Activated naive CD4-positive, alpha-beta T cell treated with anti-CD3 and anti-CD28 coated beads for 36 hours (primary cell): ENCODE measurements at regions not wholly inside any gene's neighbourhood (a gene's known extent, or its start where the extent isn't known, plus 50 kb on each side); places are given as distances from the start of the nearest gene placed in this dataset.
"Not testable (repeated sequence)": the region's sequence is repeated elsewhere in the genome, so short reads cannot be mapped to it uniquely, and the experiment has no call there.

Source experiments
- CTCF ChIA-PET: fragments of 350-600 bp; sonication (Branson Sonifier 250); formaldehyde crosslinking; loops from one replicate; lab custom pipeline; 2021; ENCODE audit warnings: antibody characterized with exemption; lab: Charles Lee
- DNase-seq: peaks from one replicate; pipeline ENCODE4 v3.0.0-alpha.2; 2020
- H3K27ac Mint-ChIP-seq: one replicate; pipeline ENCODE4 v1.8.0; 2021; ENCODE audit warnings: mild to moderate bottlenecking, mixed read lengths
- H3K27me3 Mint-ChIP-seq: one replicate; pipeline ENCODE4 v1.8.0; 2021; ENCODE audit warnings: low read depth, mixed read lengths
- H3K36me3 Mint-ChIP-seq: one replicate; pipeline ENCODE4 v1.8.0; 2021; ENCODE audit warnings: low read depth, mixed read lengths
- H3K4me1 Mint-ChIP-seq: one replicate; pipeline ENCODE4 v1.8.0; 2021; ENCODE audit warnings: low read depth, mixed read lengths
- H3K4me3 Mint-ChIP-seq: one replicate; pipeline ENCODE4 v1.8.0; 2021; ENCODE audit warnings: mild to moderate bottlenecking, moderate library complexity, mixed read lengths
- H3K9me3 Mint-ChIP-seq: one replicate; pipeline ENCODE4 v1.8.0; 2021; ENCODE audit warnings: mixed read lengths
- intact Hi-C: fragments of 100-400 bp; cut with micrococcal nuclease; formaldehyde crosslinking; loops from one replicate; pipeline ENCODE4 v1.15.1; 2023

DNA sequence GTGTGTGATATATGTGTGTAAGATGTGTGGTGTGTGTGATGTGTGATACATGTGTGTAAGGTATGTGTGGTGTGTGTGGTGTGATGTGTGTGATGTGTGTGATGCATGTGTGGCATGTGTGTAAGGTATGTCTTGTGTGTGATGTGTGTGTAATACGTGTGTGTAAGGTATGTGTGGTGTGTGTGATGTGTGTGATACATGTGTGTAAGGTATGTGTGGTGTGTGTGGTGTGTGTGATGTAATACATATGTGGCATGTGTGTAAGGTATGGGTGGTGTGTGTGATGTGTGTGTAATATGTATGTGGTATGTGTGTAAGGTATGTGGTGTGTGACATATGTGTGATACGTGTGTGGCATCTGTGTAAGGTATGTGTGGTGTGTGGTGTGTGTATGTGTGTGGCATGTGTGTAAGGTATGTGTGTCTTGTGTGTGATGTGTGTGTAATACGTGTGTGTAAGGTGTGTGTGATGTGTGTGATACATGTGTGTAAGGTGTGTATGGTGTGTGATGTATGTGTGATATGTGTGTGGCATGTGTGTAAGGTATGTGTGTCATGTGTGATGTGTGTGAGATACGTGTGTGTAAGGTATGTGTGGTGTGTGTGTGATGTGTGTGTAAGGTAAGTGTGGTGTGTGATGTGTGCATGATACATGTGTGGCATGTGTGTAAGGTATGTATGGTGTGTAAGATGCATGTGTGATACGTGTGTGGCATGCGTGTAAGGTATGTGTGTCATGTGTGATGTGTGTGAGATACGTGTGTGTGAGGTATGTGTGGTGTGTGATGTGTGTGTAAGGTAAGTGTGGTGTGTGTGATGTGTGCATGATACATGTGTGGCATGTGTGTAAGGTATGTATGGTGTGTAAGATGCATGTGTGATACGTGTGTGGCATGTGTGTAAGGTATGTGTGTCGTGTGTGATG, 126.9 kb downstream of the COPS8 start:
- intact Hi-C loops, H3K36me3 Mint-ChIP-seq, DNase-seq, H3K4me1 Mint-ChIP-seq, H3K9me3 Mint-ChIP-seq, H3K27me3 Mint-ChIP-seq, H3K27ac Mint-ChIP-seq, H3K4me3 Mint-ChIP-seq, CTCF ChIA-PET: not testable (repeated sequence)

DNA sequence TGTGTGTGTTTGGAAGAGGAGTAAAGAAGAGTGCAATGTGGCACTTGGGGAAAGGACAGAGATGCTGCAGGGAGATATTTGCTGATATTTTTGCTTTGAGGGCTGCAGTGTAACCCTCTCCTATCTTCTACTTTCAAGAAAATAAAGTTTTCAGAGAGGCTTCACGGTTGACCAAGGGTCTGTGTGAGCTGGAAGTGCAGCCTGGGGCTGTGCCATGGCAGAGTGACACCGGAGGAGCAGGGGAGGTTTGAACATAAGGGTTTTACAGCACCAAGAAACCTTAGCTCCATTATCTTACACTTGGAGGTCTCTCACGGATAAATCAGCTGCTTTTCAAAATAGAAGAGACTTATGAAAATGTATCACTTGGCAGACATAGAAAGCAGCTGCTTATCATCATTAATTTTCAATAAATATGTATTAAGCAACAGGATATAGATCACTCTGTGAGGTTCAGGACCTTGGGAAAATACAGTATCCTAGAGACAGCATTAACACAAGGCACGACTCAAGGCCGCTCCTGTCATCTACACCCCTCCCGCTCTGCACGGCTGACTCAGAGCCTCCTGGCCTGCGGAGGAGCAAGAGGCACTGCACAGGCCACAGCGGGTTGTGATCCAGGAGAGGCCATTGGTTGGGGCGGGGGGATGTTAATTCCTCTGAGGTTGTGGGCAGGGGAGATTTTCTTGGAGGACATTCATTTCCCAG, 127.8 kb downstream of the COPS8 start:
- Mint-ChIP-seq H3K9me3 (no peaks in the 10 kb centered on the region), H3K27ac (no peak overlapping the region), H3K4me1 (no peaks in the 10 kb centered on the region), H3K36me3 (no peaks in the 10 kb centered on the region), H3K4me3 (no peak overlapping the region), H3K27me3 (no peaks in the 10 kb centered on the region)
- CTCF ChIA-PET = no interaction called here
- intact Hi-C loops = no loop called here
- DNase-seq = no peak

DNA sequence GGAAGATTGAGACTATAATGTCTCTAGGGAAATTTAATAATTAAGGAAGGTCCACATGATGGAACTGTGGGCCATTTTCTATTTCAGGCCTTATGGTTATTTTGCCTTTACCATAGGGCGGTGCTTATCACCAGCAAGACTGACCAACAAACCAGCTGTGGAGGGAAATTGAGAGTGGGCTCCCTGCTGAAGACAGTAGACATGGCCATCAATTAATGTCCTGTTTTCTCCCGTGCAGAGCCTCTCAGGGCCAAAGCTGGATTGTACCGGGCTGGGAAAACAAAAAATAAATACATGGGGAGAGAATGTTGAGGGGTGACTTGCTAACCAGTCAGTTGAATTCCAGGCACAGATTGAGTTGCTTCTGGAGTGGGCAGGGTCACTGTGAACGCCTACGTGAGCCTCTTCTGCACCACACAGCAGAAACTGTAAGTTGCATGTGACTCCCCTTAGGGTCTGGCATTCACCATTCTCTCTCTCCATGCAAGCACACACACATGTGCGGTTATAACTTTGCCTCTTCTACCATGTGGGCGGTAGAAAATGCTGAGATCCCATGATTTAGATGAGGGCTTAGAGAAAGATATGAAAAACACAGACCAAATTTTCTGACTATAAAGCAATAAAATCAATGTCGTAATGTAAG, 128.5 kb downstream of the COPS8 start:
- no peak for DNase-seq
- Mint-ChIP-seq H3K27me3 (no peaks in the 10 kb centered on the region), H3K27ac (no peak overlapping the region), H3K4me3 (no peak overlapping the region), H3K4me1 (no peaks in the 10 kb centered on the region), H3K9me3 (no peaks in the 10 kb centered on the region), H3K36me3 (no peaks in the 10 kb centered on the region)
- intact Hi-C loops = no loop called here
- CTCF ChIA-PET = no interaction called here

DNA sequence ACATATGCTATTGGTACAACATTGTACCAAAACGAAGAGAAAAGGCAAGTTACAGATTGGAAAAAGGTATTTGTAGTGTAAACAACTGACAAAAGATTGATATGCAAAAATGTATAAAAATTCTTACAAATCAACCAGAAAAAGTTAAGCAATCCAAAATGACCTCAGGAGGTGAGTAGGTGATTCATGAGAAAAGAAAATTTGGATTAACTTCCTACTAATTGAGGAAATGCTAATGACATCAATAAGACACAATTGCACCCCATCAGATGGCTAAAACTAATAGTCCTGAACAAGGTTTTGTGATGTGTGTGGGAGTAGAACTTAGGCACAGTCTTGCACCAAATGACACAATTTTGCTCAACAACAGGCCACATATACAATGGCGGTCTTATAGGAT, 129.3 kb downstream of the COPS8 start:
- no peaks in the 10 kb centered on the region for H3K4me1 Mint-ChIP-seq
- DNase-seq = no peak
- CTCF ChIA-PET = interaction anchor here (1.7 kb wide), 1 partner anchor 261 kb away, joined by 4 read pairs; no protein-coding TSS in a partner anchor
- H3K36me3 Mint-ChIP-seq = no peaks in the 10 kb centered on the region
- H3K27ac Mint-ChIP-seq = no peak overlapping the region
- peaks cover 2% of the 10 kb centered on the region for H3K27me3 Mint-ChIP-seq
- no peaks in the 10 kb centered on the region for H3K9me3 Mint-ChIP-seq
- intact Hi-C loops = no loop called here
- H3K4me3 Mint-ChIP-seq = no peak overlapping the region

DNA sequence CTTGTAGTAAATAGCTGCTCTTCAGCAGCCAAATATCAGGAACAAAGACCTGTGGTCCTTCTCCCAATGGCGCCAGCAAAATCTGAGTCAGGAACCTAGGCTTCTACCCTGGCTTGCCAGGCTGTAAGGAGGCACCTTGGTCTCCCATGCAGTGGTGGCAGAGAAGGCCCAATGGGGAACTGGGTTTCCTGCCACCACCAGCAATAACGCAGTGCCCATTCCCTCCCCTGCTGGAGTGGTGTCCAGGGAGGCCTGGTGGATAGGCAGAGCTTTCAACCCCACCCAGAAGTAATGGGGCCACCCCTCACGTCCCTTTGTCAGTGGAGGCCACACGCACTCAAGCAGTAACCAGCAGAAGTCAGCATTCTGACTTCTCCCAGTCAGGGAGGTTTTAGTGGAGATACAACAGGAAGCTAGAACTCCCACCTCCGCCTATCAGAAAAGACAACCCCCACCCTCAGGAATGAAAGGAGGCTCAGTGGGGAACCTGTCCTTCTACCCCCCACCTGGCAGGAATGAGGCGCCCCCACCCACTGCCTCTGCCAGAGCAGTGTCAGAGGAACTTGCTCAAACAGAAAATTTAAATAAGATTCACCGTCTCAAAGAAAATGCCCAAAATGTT, 132.4 kb downstream of the COPS8 start:
- intact Hi-C loops = no loop called here
- DNase-seq = no peak
- H3K9me3 Mint-ChIP-seq = no peaks in the 10 kb centered on the region
- CTCF ChIA-PET = no interaction called here
- H3K4me1 Mint-ChIP-seq = no peaks in the 10 kb centered on the region
- H3K27ac Mint-ChIP-seq = no peak overlapping the region
- no peak overlapping the region for H3K4me3 Mint-ChIP-seq
- H3K36me3 Mint-ChIP-seq = no peaks in the 10 kb centered on the region
- peaks cover 11% of the 10 kb centered on the region for H3K27me3 Mint-ChIP-seq

DNA sequence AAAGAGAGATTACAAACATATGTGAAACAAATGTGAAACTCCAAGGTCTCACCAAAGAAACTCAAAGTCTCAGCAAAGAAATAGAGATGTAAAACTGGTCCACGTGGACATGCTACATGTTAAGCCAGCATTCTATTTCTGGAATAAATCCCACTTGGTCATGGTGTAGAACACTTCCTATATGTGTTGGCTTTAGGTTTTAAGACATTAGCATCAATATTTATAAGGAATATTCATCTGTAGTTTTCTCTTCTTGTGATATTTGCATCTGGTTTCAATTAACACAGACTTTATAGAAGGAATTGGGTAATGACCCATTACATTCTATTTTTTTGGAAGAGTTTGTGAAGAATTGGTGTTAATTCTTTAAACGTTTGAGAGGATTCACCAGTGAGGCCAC, 133.1 kb downstream of the COPS8 start:
- Mint-ChIP-seq H3K27me3 (peaks cover 11% of the 10 kb centered on the region), H3K36me3 (no peaks in the 10 kb centered on the region), H3K27ac (no peak overlapping the region), H3K9me3 (no peaks in the 10 kb centered on the region), H3K4me1 (no peaks in the 10 kb centered on the region), H3K4me3 (no peak overlapping the region)
- DNase-seq = no peak
- CTCF ChIA-PET = no interaction called here
- intact Hi-C loops = no loop called here

DNA sequence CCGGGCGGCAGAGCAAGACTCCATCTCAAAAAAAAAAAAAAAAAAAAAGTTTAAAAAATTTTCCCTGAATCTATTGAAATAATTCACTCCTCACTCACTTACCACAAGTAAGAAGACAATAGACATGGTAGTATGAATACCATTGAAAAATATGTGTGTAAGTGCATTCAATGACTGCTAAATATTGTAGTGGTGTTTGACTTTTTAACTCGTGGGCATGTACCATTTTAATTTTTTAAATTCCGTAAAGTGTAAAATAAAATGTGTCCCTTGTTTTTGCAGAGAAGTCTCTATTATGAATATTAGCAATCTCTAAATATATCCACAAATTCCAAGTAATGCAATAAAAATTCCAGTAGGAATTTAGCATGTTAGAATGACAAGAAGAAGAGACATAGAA, 134.1 kb downstream of the COPS8 start:
- DNase-seq = no peak
- no peaks in the 10 kb centered on the region for H3K9me3 Mint-ChIP-seq
- no peak overlapping the region for H3K27ac Mint-ChIP-seq
- intact Hi-C loops = no loop called here
- CTCF ChIA-PET = no interaction called here
- peaks cover 13% of the 10 kb centered on the region for H3K27me3 Mint-ChIP-seq
- no peaks in the 10 kb centered on the region for H3K36me3 Mint-ChIP-seq
- no peaks in the 10 kb centered on the region for H3K4me1 Mint-ChIP-seq
- no peak overlapping the region for H3K4me3 Mint-ChIP-seq

DNA sequence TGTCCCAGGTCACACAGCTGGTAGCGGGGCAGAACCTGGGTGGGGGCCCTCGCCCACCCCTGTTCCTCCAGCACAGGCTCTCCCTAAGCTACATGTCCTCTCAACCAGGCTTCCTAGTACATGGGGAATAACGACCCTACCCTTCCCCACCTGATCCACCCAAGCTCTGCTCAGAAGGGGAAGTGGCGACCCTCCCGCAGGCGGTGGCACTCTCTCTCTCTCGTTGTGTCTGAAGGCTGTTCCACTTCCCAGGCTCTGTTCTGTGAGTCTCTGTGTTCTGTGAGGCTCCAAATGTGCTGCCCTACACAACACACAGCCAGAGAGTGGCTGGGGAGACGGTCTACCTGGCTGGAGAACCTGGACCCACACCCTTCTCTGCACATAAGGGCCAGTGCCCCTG, 135.8 kb downstream of the COPS8 start:
- intact Hi-C loops = no loop called here
- Mint-ChIP-seq H3K9me3 (no peaks in the 10 kb centered on the region), H3K4me1 (no peaks in the 10 kb centered on the region), H3K4me3 (no peak overlapping the region), H3K36me3 (no peaks in the 10 kb centered on the region), H3K27ac (no peak overlapping the region), H3K27me3 (peaks cover 13% of the 10 kb centered on the region)
- CTCF ChIA-PET = no interaction called here
- no peak for DNase-seq

DNA sequence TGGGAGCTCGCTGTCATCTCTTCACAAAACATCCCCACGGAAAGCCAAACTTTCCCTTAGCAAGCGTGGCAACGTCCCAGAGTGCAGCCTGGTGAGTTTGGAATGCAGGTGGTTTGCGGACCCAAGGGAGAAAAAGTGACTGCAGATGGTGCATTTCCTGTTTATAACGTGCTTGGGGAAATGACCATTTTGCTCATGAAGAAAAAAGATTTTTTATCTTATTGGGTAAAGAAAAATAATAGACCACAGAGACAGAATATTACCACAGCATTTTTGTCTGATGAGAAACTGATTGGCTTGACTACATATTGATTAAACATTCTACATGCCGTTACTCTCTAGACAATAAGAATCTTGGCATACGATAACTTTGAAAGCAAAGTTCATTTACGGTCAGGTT, 136.5 kb downstream of the COPS8 start:
- Mint-ChIP-seq H3K4me3 (no peak overlapping the region), H3K27ac (no peak overlapping the region)
- CTCF ChIA-PET = interaction anchor here (0.7 kb wide), 1 partner anchor 1476 kb away, joined by 3 read pairs; no protein-coding TSS in a partner anchor

DNA sequence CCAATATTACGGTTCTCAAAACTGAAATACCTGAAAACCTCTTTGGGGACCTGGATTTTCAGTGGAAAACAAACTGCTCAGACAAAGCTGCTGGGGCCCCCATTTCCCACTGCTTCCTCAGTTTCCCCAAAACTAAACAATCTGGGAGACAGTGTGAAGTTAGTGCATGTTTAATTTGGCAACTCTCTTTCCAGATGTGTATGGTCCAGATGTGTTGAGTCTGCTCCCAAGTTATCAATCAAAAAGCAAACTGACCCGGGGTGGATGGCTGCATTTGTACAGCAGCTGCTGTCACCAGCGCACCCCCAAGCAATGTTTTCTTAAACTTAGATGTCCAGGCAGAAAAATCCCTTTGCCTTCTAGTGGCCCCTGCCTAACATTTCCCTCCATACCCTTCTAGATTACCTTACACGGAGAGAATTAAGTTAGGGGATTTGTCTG, 136.9 kb downstream of the COPS8 start:
- CTCF ChIA-PET = no interaction called here
- no peak overlapping the region for H3K4me3 Mint-ChIP-seq
- DNase-seq = no peak
- H3K9me3 Mint-ChIP-seq = no peaks in the 10 kb centered on the region
- peaks cover 5% of the 10 kb centered on the region for H3K4me1 Mint-ChIP-seq
- no peak overlapping the region for H3K27ac Mint-ChIP-seq
- peaks cover 13% of the 10 kb centered on the region for H3K27me3 Mint-ChIP-seq
- no peaks in the 10 kb centered on the region for H3K36me3 Mint-ChIP-seq
- intact Hi-C loops = no loop called here

More for the DNA sequence above, 136.5 kb downstream of the COPS8 start:
- intact Hi-C loops = no loop called here
- no peak for DNase-seq
- Mint-ChIP-seq H3K27me3 (peaks cover 13% of the 10 kb centered on the region), H3K36me3 (no peaks in the 10 kb centered on the region), H3K4me1 (peaks cover 2% of the 10 kb centered on the region), H3K9me3 (no peaks in the 10 kb centered on the region)

DNA sequence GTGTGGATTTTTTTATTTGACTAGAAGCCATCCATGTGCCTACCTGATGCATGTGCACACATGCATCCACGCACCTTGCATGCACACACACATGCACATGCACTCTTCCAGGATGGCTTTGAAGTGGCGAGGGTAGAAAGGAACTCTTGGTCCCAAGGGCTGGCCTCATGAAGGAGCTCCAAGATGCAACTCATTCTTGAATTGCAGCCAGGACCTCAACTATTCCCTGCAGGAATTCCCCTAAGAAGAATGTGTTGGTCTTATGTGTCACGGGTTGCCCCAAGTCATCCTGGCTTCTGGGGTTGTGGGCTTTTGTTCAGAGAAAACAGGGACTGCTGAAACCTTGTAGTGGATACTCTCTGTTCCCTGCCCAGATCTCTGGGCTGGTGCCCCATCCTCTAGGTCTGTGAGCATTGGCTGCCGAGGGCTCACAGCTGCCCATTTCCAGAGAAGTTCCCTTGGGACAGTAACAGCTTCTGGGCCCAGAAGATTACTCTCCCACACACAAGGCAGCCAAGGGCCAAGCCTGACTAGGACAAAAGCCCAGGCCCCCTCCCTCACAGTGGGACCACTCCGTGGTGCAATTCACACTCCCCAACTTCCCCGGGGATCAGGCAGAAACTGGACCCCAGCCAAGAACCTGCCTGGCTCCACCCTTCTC, 137.6 kb downstream of the COPS8 start:
- no peak overlapping the region for H3K4me3 Mint-ChIP-seq
- intact Hi-C loops = no loop called here
- peaks cover 13% of the 10 kb centered on the region for H3K27me3 Mint-ChIP-seq
- DNase-seq = no peak
- no peaks in the 10 kb centered on the region for H3K36me3 Mint-ChIP-seq
- CTCF ChIA-PET = no interaction called here
- H3K27ac Mint-ChIP-seq = no peak overlapping the region
- peaks cover 7% of the 10 kb centered on the region for H3K4me1 Mint-ChIP-seq
- no peaks in the 10 kb centered on the region for H3K9me3 Mint-ChIP-seq

DNA sequence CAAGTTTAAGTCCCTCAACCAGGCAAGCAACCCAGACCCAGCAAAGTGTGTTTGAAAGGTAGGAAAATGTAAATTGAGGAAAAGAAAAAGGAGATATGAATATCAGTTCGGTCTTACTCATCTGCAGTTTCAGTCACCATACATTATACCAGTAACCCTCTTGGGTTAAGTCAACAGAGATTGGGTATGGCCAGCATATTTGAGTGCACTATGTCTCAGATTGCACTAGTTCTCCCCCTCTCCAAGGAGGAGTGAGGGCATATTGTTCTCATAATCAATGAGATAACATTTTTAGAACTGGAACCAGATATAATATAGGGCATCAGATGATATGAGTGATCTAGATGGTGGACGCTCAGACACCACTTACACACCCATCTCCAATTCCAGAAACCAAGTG, 141.5 kb downstream of the COPS8 start:
- H3K9me3 Mint-ChIP-seq = no peaks in the 10 kb centered on the region
- H3K27ac Mint-ChIP-seq = no peak overlapping the region
- no peak for DNase-seq
- H3K36me3 Mint-ChIP-seq = no peaks in the 10 kb centered on the region
- H3K4me1 Mint-ChIP-seq = peaks cover 7% of the 10 kb centered on the region
- CTCF ChIA-PET = interaction anchor here (0.7 kb wide), 1 partner anchor 62 kb away, joined by 3 read pairs; no protein-coding TSS in a partner anchor
- H3K27me3 Mint-ChIP-seq = peaks cover 9% of the 10 kb centered on the region
- H3K4me3 Mint-ChIP-seq = no peak overlapping the region
- intact Hi-C loops = no loop called here
